Kidney tubule cell (primary cell): ENCODE measurements at regions not wholly inside any gene's neighbourhood (a gene's known extent, or its start where the extent isn't known, plus 50 kb on each side); places are given as distances from the start of the nearest gene placed in this dataset.
"Not testable (repeated sequence)": the region's sequence is repeated elsewhere in the genome, so short reads cannot be mapped to it uniquely, and the experiment has no call there.

Experiments used
- DNase-seq: peaks from one replicate; pipeline ENCODE4 v3.0.0-alpha.2; 2018; ENCODE audit warnings: low spot score

DNA sequence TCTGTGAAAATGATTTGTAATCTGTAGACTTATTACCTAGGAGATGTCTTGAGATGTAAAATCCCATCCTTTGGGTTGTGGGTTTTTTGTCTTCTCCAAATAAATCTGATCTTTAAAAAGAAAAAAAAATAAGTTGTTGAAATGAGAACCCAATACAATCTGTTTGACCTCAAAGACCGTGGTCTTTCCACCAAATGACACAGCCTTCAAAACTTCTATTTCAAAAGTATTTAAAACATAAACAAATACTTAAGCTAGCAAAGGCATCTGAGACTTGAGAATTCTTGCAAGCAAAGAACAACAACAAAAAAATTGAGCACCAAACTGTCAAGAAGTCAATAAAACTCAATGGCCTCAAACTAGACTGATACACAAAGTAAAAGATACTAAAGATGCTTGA is 67.9 kb upstream of the HECW1 start:
- no peak for DNase-seq

DNA sequence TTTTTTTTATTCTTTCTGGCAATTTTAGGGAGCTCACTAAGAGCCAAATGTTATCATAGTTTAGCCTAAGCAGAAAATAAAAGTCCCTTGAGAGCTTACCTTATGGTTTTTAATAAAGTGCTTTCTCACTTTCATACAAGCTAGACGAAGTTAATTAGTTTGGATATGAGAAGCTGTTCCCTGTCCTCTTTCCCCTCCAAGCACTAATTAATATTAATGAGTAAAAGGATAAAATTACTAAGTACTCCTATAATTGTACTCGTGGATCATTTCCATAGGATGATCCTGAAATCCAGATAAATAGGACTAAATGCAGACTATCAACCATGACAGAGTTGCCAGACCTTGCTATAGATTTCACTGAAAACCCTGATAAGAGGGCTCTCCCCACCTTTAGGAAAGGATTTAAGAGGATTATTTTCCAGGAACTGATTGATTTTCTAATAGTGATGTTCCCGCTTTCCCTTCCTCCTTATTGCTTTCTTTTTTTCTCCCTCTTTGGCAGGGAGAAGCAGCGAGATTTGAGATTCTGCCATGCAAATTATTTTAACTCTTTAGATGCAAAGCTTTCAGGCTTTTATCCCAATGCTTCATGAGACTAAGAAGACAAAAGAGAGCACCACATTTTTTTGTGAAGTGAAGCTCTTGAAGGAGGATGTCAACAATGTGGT is 58.3 kb upstream of the HECW1 start:
- DNase-seq, result no peak

DNA sequence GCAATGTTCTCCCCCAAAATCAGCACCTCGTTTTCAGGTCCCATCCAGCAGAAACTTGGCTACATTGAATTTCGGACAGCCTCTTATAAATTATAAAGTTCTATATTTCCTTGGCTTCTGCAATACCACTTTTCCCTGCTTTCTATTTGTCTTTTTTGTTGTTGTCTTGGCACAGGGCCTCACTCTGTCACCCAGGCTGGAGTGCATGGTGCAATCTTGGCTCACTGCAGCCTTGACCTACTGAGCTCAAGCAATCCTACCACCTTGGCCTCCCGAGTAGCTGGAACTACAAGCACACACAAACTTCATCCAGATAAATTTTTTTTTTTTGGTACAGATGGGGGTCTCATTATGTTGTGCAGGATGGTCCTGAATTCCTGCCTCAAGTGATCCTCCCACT is 55.3 kb upstream of the HECW1 start:
- no peak for DNase-seq

DNA sequence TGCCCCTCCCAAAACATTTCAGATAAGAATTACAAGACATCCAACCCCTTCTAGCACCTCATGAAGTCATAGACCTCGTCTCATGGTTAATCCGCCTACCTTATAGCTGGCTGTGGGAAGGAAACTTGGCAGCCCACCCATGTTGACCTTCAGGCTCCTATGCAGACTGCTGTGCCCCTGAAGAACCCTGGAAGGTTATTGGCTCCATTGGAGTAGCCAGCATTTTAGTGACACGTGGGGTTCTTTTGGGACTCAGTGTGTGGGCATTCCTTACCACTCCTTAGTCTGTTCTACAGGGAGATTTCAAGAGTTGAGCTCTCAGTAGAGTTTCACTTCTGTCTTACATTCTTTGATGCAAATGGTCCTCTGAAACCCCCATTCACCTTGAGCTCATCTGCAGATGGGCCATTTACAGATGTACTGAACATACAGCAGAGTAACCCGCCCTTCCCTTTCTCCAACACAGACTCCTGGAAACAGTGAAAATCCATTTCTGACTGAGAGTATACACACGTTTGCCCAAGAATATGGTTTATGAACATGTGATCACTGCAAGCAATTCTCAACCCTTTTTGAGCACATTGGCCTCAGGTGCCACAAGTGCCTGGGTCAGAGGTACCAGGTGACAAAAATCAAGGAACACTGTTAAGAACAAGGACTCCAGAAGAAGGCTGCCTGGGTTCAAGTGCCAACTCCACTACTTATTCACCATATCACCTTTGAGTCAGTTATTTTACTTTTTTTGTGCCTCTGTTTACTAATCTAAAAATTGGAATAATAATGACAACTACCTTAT is 54.0 kb upstream of the HECW1 start:
- DNase-seq, result no peak

DNA sequence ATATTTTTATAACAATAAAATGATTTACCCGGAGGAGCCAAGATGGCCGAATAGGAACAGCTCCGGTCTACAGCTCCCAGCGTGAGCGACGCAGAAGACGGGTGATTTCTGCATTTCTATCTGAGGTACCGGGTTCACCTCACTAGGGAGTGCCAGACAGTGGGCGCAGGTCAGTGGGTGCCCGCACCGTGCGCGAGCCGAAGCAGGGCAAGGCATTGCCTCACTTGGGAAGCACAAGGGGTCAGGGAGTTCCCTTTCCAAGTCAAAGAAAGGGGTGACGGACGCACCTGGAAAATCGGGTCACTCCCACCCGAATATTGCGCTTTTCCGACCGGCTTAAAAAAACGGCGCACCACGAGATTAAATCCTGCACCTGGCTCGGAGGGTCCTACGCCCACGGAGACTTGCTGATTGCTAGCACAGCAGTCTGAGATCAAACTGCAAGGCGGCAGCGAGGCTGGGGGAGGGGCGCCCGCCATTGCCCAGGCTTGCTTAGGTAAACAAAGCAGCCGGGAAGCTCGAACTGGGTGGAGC is 53.3 kb upstream of the HECW1 start:
- DNase-seq, result not testable (repeated sequence)
